ENCODE measurements at regions not wholly inside any gene's neighbourhood (a gene's known extent, or its start where the extent isn't known, plus 50 kb on each side); places are given as distances from the start of the nearest gene placed in this dataset.

DNA sequence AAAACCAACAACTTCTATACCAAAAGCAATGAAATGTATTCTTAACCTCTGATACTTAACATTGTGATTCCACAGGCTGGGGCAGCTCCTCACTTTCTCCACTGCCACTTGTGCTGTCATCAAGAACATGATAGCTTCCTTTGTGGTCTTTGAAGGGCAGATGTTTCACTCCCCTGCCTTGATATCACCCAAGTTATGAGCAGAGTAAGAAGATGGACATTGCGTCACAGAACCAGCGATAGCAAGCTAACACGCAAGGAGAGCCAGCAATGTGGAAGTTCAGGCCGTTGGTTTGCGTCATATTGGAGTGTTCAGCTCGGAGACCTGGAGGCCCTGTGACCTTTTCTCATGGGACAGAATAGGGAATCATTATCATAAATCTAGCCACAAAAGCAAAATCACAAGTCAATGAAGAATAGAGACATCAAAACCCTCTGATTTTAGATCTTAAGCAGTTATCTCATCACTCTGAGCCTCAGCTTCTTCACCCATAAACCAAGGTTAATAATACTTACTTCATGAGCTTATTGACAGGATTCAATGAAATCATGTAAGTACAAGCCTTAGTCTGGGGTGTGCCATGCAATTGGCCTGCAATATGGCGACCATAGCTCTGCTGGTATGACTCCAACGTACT lies 183.8 kb upstream of the THBS1 start:
- H3K27ac ChIP-seq (ENCODE audit: low read depth, low read length): no peak overlapping the region
- H3K4me1 ChIP-seq (ENCODE audit: control insufficient read depth, insufficient read depth, low read length): no peaks in the 10 kb centered on the region
- H3K4me3 ChIP-seq (ENCODE audit: low read depth, low read length): no peak overlapping the region

GRCh38 chr15:39397883-39398282 lies 183.0 kb upstream of the THBS1 start:
- Histone ChIP-seq H3K27ac (ENCODE audit: low read depth, low read length) (no peak overlapping the region), H3K4me1 (ENCODE audit: control insufficient read depth, insufficient read depth, low read length) (no peaks in the 10 kb centered on the region), H3K36me3 (ENCODE audit: control insufficient read depth, insufficient read depth, low read length) (no peaks in the 10 kb centered on the region), H3K9me3 (ENCODE audit: control insufficient read depth, insufficient read depth, low read depth, low read length) (no peaks in the 10 kb centered on the region), H3K4me3 (ENCODE audit: low read depth, low read length) (no peak overlapping the region), H3K9ac (ENCODE audit: low read length) (no peak overlapping the region), H3K27me3 (ENCODE audit: control insufficient read depth, insufficient read depth, low read length) (no peaks in the 10 kb centered on the region)

More for the DNA sequence above, 183.8 kb upstream of the THBS1 start:
- Histone ChIP-seq H3K36me3 (ENCODE audit: control insufficient read depth, insufficient read depth, low read length) (no peaks in the 10 kb centered on the region), H3K9me3 (ENCODE audit: control insufficient read depth, insufficient read depth, low read depth, low read length) (no peaks in the 10 kb centered on the region), H3K27me3 (ENCODE audit: control insufficient read depth, insufficient read depth, low read length) (no peaks in the 10 kb centered on the region), H3K9ac (ENCODE audit: low read length) (no peak overlapping the region)

GRCh38 chr15:39399600-39399999 lies 181.3 kb upstream of the THBS1 start:
- H3K27me3 ChIP-seq (ENCODE audit: control insufficient read depth, insufficient read depth, low read length): no peaks in the 10 kb centered on the region
- no peaks in the 10 kb centered on the region for H3K36me3 ChIP-seq (ENCODE audit: control insufficient read depth, insufficient read depth, low read length)
- no peak overlapping the region for H3K9ac ChIP-seq (ENCODE audit: low read length)
- H3K4me1 ChIP-seq (ENCODE audit: control insufficient read depth, insufficient read depth, low read length): no peaks in the 10 kb centered on the region
- no peak overlapping the region for H3K27ac ChIP-seq (ENCODE audit: low read depth, low read length)
- H3K4me3 ChIP-seq (ENCODE audit: low read depth, low read length): no peak overlapping the region
- no peaks in the 10 kb centered on the region for H3K9me3 ChIP-seq (ENCODE audit: control insufficient read depth, insufficient read depth, low read depth, low read length)

GRCh38 chr15:39400002-39400401 lies 180.9 kb upstream of the THBS1 start:
- Histone ChIP-seq H3K36me3 (ENCODE audit: control insufficient read depth, insufficient read depth, low read length) (no peaks in the 10 kb centered on the region), H3K9me3 (ENCODE audit: control insufficient read depth, insufficient read depth, low read depth, low read length) (no peaks in the 10 kb centered on the region), H3K27ac (ENCODE audit: low read depth, low read length) (no peak overlapping the region)

DNA sequence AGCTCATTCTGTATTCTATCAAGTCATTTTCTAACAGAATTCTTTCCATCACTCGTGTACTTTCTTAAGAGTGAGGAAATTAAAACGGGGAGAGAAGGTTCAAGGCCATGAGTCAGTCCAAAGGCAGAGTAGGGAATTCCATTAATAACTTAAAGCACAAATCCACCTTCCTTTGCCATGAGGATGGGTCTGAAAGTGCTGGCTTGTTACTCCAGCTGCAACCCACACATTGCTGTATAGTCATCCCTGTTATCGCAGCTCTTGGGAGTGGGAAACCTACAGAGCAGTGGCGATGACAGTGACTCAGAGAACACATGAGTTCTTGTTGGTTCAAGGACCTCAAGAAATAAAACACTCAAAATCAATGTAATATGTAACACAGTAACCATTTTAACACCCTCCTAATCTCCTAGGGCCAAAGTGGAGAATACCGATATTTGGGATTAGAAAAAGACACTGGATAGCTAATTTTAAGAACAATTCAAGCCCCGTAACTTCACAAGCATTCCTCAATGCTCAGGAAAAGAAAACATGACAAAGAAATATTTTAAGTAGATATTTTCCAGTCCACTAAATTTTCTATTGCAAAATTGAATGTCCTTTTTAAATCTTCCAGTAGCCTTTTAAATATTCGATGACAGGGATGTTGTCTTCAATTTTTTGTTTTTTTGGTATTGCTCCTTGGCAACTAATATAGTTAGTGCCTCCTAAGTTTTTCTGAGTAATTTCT lies 179.9 kb upstream of the THBS1 start:
- no peaks in the 10 kb centered on the region for H3K4me1 ChIP-seq (ENCODE audit: control insufficient read depth, insufficient read depth, low read length)
- H3K27me3 ChIP-seq (ENCODE audit: control insufficient read depth, insufficient read depth, low read length): no peaks in the 10 kb centered on the region
- no peak overlapping the region for H3K4me3 ChIP-seq (ENCODE audit: low read depth, low read length)
- H3K9me3 ChIP-seq (ENCODE audit: control insufficient read depth, insufficient read depth, low read depth, low read length): no peaks in the 10 kb centered on the region
- no peaks in the 10 kb centered on the region for H3K36me3 ChIP-seq (ENCODE audit: control insufficient read depth, insufficient read depth, low read length)
- no peak overlapping the region for H3K27ac ChIP-seq (ENCODE audit: low read depth, low read length)
- H3K9ac ChIP-seq (ENCODE audit: low read length): no peak overlapping the region

More at GRCh38 chr15:39400002-39400401, 180.9 kb upstream of the THBS1 start:
- H3K4me3 ChIP-seq (ENCODE audit: low read depth, low read length): no peak overlapping the region
- no peak overlapping the region for H3K9ac ChIP-seq (ENCODE audit: low read length)
- H3K27me3 ChIP-seq (ENCODE audit: control insufficient read depth, insufficient read depth, low read length): no peaks in the 10 kb centered on the region
- H3K4me1 ChIP-seq (ENCODE audit: control insufficient read depth, insufficient read depth, low read length): no peaks in the 10 kb centered on the region

GRCh38 chr15:39403640-39404117 lies 177.2 kb upstream of the THBS1 start:
- H3K27ac ChIP-seq (ENCODE audit: low read depth, low read length): no peak overlapping the region
- no peaks in the 10 kb centered on the region for H3K4me1 ChIP-seq (ENCODE audit: control insufficient read depth, insufficient read depth, low read length)
- no peaks in the 10 kb centered on the region for H3K36me3 ChIP-seq (ENCODE audit: control insufficient read depth, insufficient read depth, low read length)
- no peaks in the 10 kb centered on the region for H3K27me3 ChIP-seq (ENCODE audit: control insufficient read depth, insufficient read depth, low read length)
- no peak overlapping the region for H3K4me3 ChIP-seq (ENCODE audit: low read depth, low read length)
- no peak overlapping the region for H3K9ac ChIP-seq (ENCODE audit: low read length)
- no peaks in the 10 kb centered on the region for H3K9me3 ChIP-seq (ENCODE audit: control insufficient read depth, insufficient read depth, low read depth, low read length)

- Histone ChIP-seq H3K27ac (ENCODE audit: low read depth, low read length) (no peak overlapping the region), H3K9me3 (ENCODE audit: control insufficient read depth, insufficient read depth, low read depth, low read length) (no peaks in the 10 kb centered on the region), H3K27me3 (ENCODE audit: control insufficient read depth, insufficient read depth, low read length) (no peaks in the 10 kb centered on the region), H3K36me3 (ENCODE audit: control insufficient read depth, insufficient read depth, low read length) (no peaks in the 10 kb centered on the region), H3K4me1 (ENCODE audit: control insufficient read depth, insufficient read depth, low read length) (no peaks in the 10 kb centered on the region), H3K9ac (ENCODE audit: low read length) (no peak overlapping the region), H3K4me3 (ENCODE audit: low read depth, low read length) (no peak overlapping the region)
Observed at GRCh38 chr15:39404767-39405181, 176.1 kb upstream of the THBS1 start.

DNA sequence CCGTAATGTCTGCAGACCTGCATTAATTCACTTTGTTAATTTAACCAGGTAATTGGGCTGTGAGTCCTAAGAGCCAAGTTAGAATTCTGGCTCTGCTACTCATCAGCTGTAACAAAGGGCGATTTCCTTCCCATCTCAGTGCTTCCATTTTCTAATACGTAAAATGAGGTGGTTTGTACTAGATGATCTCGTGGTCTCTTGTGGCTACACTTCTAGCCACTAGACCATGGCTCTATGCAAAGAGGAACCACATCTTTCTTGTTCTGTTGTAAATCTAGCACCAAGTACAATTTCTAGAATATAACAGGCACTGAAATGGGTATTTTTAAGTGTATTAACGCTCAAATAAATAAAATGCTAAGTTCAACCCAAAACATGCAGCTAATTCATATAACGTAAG lies 174.4 kb upstream of the THBS1 start:
- Histone ChIP-seq H3K4me1 (ENCODE audit: control insufficient read depth, insufficient read depth, low read length) (no peaks in the 10 kb centered on the region), H3K4me3 (ENCODE audit: low read depth, low read length) (no peak overlapping the region), H3K27ac (ENCODE audit: low read depth, low read length) (no peak overlapping the region), H3K36me3 (ENCODE audit: control insufficient read depth, insufficient read depth, low read length) (no peaks in the 10 kb centered on the region), H3K9ac (ENCODE audit: low read length) (no peak overlapping the region), H3K27me3 (ENCODE audit: control insufficient read depth, insufficient read depth, low read length) (no peaks in the 10 kb centered on the region), H3K9me3 (ENCODE audit: control insufficient read depth, insufficient read depth, low read depth, low read length) (no peaks in the 10 kb centered on the region)

DNA sequence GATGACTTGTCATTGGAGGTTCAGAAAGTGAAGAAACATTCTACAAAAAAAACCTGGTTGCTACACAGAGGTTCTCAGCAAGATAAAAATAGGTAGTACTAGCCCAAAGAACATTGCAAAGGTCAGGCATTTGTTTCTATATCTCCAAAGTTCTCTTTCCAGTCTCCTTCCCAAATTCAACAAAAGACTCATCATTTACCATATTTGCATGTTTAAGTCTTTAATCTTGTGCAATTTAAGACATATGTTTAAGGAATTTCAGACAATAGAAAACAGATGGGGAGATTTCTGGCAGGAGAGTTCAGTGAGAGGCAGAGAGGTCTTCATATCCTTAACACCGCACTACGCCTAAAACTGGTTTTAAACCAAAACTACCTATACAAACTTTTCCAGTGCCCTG lies 173.8 kb upstream of the THBS1 start:
- Histone ChIP-seq H3K27me3 (ENCODE audit: control insufficient read depth, insufficient read depth, low read length) (no peaks in the 10 kb centered on the region), H3K9ac (ENCODE audit: low read length) (no peak overlapping the region), H3K4me3 (ENCODE audit: low read depth, low read length) (no peak overlapping the region), H3K9me3 (ENCODE audit: control insufficient read depth, insufficient read depth, low read depth, low read length) (no peaks in the 10 kb centered on the region), H3K27ac (ENCODE audit: low read depth, low read length) (no peak overlapping the region), H3K4me1 (ENCODE audit: control insufficient read depth, insufficient read depth, low read length) (no peaks in the 10 kb centered on the region), H3K36me3 (ENCODE audit: control insufficient read depth, insufficient read depth, low read length) (no peaks in the 10 kb centered on the region)

DNA sequence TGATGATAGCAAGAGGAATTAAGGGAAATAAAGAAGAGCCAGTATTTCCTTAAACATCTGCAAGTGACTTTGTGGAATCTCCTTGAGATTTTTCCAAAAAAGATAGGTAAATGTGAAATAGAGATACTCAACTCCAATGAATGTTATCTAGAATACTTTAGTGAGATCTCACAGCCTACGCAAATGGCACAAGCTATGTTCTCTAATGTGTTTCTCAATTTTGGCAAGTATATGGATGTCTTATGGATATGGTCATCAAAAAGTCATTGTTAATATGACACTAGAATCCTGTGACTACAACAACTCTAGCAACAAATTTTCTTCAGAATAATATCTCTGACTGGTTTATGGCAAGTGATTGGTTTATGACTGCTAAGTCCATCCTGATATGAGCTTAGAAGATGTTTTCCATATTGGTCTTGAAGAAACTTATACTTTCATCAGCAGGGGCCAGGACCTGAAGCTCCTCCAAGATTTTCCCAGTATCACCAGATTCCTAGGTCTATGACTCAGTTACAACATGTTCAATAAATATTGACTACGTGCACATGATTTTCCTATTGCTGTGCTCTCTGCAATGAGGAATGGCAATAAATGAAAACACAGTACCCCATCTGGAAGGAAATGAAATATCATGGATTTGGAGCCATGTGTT lies 170.9 kb upstream of the THBS1 start:
- Histone ChIP-seq H3K4me1 (ENCODE audit: control insufficient read depth, insufficient read depth, low read length) (no peaks in the 10 kb centered on the region), H3K4me3 (ENCODE audit: low read depth, low read length) (no peak overlapping the region), H3K9me3 (ENCODE audit: control insufficient read depth, insufficient read depth, low read depth, low read length) (no peaks in the 10 kb centered on the region), H3K27ac (ENCODE audit: low read depth, low read length) (no peak overlapping the region), H3K9ac (ENCODE audit: low read length) (no peak overlapping the region), H3K36me3 (ENCODE audit: control insufficient read depth, insufficient read depth, low read length) (no peaks in the 10 kb centered on the region), H3K27me3 (ENCODE audit: control insufficient read depth, insufficient read depth, low read length) (no peaks in the 10 kb centered on the region)

Data from HUES6 (cell line).